Caki2 (cell line): ENCODE measurements at regions not wholly inside any gene's neighbourhood (a gene's known extent, or its start where the extent isn't known, plus 50 kb on each side); places are given as distances from the start of the nearest gene placed in this dataset.

Experiments
- DNase-seq: peaks from one replicate; pipeline ENCODE4 v3.0.0-alpha.2; 2015; ENCODE audit warnings: low read depth
- in situ Hi-C: cut with HindIII; loops from 2 replicates; pipeline ENCODE4 v1.10.0; 2016; ENCODE audit warnings: low sequenced_read_pairs, low pct_unique_long_range_greater_than_20kb, mixed read lengths

DNA sequence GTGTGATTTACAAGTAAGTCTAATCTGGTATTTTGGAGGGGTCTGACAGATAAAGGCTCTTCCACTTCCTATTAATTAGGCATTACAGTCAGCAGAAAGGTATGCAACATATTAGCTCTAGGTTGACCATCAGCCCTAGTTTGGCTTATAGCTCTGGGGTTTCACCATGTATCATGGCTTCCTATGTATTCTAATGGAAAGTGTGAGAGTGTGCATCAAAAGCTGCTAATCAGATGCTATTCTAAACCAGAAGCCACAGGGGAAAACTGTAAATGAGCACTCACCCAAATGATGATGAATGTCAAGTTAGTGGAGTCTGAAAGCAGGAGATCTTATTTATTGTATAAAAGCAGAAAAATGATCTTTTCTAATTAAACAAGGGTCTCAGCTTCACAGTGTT is 149.2 kb upstream of the MITF start:
- in situ Hi-C loops = no loop called here
- DNase-seq = no peak

DNA sequence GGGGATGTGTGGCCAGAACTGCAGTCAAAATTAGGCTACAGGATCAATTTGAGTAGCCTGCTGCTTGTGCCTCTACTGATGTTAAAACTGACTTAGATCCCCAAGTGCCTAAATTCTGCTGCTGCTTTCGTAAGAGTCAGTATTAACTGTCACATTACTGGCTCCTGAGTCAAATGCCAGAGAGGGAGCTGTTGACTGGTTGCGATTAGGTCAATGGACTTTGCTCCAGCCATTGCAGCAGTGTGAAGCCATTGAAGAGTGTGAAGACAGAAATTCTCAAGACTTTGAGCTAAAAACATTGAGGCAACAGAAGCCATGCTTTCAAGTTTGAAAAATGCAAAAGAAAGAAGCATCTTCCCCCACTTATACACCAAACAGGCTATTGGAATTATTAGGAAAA is 151.1 kb upstream of the MITF start:
- in situ Hi-C loops = no loop called here
- no peak for DNase-seq

DNA sequence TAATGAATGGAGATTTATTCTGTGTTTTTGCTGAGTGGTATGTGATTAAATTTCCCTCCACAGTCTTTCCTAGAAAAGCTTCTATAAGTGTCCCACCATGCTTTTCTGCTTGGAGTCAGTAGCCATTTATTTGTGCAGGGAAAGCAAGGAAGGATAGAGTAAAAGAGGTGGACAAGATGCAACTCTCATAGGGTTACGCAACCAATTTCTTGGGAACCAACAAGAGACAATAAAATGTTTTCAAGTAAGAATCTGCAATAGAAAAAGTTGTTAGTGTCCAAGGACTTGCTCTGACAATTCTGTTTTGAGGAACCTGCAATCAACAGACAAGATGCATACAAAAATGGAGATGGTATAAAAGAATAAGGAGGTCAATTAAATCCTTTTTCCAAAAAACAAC is 153.8 kb upstream of the MITF start:
- DNase-seq = no peak
- in situ Hi-C loops = no loop called here

DNA sequence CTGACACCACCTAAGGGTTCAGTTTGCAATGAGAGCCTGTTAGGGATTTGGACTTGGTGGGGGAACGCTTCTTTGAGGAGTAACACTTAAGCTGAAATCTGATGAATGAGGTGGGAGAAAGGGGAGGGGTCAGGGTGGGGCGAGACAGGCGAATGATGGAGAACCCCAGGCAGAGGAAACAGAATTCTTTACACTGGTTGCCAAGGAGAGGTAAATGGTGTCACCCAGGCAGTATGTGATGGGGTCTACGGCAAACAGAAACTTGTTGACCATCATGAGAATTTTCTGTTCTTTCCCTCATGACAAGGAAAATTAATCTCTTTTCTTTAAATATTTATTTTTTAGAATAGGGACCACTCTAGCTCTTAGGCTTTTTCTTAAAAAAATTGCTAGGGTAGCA is 157.2 kb upstream of the MITF start:
- DNase-seq = no peak
- in situ Hi-C loops = no loop called here

DNA sequence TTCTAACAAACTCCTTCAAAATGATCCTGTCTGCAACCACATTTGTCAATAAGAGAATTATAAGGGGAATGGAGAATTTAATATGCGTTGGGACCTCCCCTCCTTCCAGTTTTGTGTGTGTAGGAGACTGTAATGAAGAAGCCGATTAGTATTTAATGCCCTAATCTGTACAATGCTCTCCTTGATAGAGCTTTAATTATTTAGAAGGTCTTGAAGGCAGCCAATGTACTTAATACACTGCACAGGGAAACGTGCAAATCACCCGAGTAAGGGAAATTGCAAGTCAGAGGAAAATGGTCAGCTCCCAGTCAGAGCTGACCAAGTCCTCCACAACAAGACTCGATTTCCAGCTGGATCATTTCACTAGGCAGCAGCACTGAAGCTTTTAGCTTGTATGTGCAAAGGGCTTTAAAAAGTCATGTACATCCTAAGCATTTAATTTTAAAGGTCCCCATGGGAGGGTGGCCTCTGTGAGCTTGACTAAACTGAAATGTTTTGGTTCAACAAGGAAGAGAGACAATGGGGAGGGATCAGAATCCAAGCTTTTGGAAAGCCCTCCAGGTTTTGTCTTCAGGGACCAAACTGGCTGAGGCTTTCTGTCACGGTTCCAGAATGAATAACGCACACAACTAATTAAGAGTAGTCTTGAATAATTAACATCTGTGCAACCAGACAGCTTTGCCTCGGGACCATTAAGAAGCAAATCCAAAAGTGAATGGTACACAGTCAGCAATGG is 159.8 kb upstream of the MITF start:
- in situ Hi-C loops = no loop called here

DNA sequence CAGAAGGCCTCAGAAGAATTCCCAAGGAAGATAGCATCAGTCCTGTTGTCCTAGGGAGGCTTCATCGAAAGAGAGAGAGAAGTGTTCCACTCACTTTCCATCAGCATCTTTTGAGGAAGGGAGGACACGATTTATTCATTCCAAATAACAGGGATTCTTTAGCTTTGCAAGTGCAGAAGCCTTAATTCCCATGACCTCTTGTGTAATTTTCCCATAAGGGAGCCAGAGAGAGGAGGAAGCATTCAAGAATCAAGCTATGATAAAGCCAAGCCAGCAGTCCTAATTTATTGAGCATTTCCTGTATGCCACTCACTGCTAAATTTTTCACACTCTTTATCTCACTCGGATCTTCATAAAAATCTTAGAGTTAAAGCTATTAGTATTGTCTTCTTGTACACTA is 169.7 kb upstream of the MITF start:
- in situ Hi-C loops = no loop called here
- no peak for DNase-seq

More for the DNA sequence above, 159.8 kb upstream of the MITF start:
- DNase-seq = no peak

DNA sequence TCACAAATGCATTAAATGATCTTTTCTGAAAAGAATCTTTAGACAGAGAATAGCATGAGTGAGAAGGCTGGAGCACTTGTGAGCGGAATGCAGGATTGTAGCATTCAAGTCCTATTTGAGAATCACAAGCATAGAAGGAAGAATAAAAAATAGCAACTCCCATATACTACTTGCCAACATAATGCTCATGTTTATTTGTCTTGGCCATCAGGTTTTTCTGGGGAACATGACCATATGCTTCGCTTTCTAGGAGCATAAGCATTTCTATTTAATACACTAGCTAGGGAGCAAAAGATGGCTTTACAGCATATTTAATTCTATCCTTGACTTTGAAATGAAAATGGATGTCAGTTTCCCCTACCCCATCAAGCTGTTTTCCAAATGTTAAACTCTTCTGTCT is 170.3 kb upstream of the MITF start:
- in situ Hi-C loops = no loop called here

DNA sequence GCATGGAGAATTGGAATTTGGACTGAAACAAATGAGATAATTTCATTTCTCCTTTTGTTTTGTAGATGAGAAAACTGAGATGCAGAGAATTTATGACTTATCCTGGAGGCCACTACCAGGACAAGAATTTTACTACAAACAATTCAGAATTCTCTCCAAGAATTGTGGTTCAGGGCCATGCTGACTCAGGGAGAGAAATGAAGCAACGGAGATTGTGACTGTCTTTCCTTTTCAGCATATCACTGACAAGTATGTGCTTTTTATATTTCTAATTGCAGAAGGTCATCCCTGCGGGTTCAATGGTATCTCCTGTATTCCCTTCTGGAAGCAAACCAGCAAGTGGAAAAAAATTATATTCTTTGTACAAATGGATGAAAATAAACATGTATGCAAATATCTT is 170.8 kb upstream of the MITF start:
- in situ Hi-C loops = no loop called here
- no peak for DNase-seq

More for the DNA sequence above, 170.3 kb upstream of the MITF start:
- no peak for DNase-seq

DNA sequence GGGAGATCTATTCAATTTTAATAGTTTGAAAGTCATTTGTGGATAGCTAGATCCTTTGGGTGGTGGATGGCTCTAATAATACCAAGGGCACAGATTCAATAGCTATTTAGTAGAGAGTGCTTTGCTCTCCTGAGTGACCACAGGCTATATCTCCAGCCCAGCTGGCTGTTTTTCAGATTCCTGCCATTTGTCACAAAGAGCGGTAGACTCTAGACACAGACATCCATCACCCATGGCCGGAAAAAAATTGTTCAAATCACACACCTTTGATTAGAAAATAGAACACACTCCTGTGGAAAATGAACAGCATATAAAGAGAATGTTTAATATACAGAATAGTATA is 171.6 kb upstream of the MITF start:
- DNase-seq = no peak
- in situ Hi-C loops = no loop called here

DNA sequence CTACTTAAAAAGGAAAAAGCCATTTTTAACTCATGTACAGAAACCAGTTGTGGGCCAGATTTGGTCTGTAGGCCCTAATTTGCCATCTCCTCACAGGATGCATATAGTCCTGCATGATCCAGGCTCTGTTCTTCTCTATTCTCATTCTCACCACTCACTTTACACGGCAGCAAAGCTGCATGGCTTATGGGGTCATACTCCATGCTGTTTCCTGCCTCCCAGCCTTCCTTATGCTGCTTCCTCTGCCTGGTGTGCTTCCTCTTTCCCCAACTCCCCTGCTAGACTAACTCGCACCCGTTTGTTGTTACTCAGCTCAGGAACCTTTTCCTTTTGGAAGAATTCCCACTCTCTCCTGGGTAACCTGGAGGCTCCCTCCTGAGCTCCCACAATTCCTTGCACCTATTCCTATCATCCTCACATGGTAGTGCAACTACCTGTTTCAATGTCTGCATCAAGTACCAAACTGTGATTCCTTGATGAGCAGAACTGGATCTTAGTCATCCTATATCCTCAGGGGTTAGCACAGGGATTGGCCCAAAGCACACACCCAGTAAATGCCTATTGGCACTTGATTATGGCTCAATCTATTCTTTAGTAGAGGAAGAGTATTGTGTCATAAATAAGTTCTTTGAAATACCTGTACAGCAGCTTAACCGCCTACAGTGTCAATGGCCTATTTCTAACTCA is 172.1 kb upstream of the MITF start:
- in situ Hi-C loops = no loop called here

GRCh38 chr3:69566275-69566674 is 173.0 kb upstream of the MITF start:
- no peak for DNase-seq
- in situ Hi-C loops = no loop called here

More for the DNA sequence above, 172.1 kb upstream of the MITF start:
- DNase-seq = no peak

- in situ Hi-C loops = no loop called here
- no peak for DNase-seq
Observed at GRCh38 chr3:69565316-69565715, 173.9 kb upstream of the MITF start.

DNA sequence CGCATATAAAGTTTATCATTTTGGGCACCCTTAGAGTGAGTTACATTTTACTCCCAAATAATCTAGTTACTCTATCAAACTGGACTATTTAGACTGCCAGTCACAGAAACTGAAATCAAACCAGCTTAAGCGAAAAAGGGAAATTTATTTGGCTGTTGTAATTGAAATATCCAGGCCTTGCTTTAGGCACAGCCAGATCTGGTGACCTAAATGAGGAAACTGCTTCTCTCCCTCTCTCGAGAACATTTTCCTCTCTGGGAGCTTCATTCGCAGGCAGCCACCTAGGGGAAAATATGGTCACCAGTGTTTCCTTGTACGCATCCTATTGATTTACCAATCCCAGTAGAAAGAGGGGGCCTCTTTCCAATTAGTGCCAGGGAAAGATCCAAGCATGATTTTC is 175.3 kb upstream of the MITF start:
- DNase-seq = no peak
- in situ Hi-C loops = no loop called here

DNA sequence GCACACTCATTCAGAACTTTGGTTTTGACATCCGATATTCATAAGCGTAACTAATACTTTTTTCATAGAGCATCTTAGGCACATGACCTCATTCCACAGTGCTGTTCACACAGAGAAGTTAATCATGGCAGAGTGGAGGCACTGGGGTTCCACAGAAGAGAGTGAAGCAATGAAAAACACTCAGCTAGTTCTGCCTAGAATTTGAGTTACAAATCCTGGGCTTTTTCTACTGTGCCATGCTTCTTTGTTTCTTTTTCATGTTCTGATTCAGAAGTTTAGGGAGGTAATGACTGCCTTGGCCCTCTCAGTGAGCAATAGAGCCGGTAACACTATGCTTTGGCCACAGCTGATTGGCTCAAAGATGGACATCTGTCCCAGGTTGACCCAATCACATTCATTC is 176.1 kb upstream of the MITF start:
- DNase-seq = no peak
- in situ Hi-C loops = no loop called here

DNA sequence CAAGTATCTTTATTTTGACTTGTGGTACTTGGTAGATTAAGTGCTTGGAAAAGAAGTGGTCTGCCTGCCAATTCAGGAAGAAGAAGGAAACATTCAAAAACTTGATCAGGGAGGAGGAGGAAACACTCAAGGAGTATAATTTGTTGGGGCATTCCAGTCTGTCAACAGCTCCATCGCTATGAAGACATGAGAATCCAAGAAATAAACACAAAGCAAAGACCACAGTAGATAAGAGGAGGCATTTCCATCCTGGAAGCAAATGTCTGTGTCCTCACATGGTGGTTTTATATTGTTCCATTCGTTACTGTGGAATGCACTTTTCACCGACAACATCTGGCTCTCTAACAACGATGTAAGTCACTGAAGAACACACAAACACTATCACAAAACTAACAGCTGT is 176.1 kb upstream of the FRMD4B start:
- no peak for DNase-seq
- in situ Hi-C loops = no loop called here

DNA sequence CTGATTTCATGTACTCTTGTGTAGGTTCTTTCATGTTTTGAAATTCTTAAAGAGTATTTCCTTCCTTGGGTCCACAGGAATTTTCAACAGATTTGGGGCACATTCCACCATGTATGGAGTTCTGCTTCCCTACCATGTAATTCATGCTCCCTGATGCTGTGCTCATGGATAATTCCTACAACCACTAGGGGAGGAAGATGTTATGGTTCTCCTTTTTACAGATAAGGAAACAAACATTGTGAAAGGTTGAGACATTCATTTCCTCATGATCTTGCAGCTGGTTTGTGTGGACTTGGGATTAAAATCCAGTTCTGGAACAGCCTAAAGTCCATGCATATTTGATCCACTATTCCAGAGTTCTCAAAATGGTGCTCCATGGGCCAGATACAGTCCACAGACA is 174.9 kb upstream of the FRMD4B start:
- in situ Hi-C loops = no loop called here
- no peak for DNase-seq

DNA sequence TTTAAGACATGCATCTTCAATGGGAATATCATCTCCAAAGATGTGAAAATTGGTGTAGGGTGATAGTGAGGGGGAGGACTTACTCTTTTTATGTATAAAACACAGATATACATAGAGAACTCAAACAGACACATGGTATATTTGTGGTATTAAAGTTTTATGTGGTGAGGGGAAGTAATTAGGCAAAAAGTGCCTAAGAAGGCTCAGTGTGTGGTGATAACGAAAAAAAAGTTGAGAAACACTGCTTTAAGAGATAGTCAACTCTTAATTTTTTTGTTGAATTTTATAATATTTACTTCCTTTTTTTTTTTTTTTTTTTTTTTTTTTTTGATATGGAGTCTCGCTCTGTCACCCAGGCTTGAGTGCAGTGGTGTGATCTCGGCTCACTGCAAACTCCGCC is 174.2 kb upstream of the FRMD4B start:
- in situ Hi-C loops = no loop called here
- no peak for DNase-seq

- in situ Hi-C loops = no loop called here
- DNase-seq = no peak
Observed at GRCh38 chr3:69558912-69559311, 173.0 kb upstream of the FRMD4B start.

- DNase-seq = no peak
- in situ Hi-C loops = no loop called here
Observed at GRCh38 chr3:69554576-69554975, 168.7 kb upstream of the FRMD4B start.

DNA sequence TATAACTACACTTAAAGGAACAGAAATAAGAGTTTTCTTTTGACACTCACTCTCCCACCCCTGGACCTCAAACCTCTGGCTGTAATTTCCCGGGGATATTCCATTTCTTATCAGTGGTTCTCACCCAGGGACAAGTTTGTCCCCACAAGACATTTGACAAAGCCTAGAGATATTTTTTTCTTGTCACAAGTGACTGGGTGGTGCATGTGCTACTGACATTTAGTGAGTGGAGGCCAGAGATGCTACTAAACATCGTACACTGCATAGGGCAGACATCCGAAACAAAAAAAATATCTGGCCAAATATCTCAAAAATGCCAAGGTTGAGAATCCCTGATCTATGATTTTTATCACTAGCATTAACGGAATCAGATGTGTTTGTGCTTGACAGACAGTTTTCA is 168.0 kb upstream of the FRMD4B start:
- no peak for DNase-seq
- in situ Hi-C loops = no loop called here
